GM23338 (cell line): ENCODE measurements at regions not wholly inside any gene's neighbourhood (a gene's known extent, or its start where the extent isn't known, plus 50 kb on each side); places are given as distances from the start of the nearest gene placed in this dataset.

ENCODE experiments used
- ATAC-seq: fragments of 200-7000 bp; cut with Tn5 transposase; 3 replicates; pipeline ENCODE4 v1.9.1; 2020
- DNase-seq: peaks from one replicate; pipeline ENCODE4 v3.0.0-alpha.2; 2015; ENCODE audit warnings: low spot score
- H2AFZ ChIP-seq: fragments of 200-600 bp; sonication (generic); 2 replicates; pipeline ENCODE4 v1.8.0; 2016; ENCODE audit warnings: antibody characterized with exemption, mild to moderate bottlenecking, moderate library complexity
- H3F3A ChIP-seq: fragments of 200-600 bp; sonication (generic); replicated peaks from 2 replicates; pipeline ENCODE4 v1.8.0; 2017; ENCODE audit warnings: antibody characterized with exemption, mixed run types, low read depth
- H3K27ac ChIP-seq: fragments of 200-600 bp; sonication (generic); 2 replicates; pipeline ENCODE4 v1.6.1; 2016; ENCODE audit warnings: low read depth
- H3K27me3 ChIP-seq: fragments of 200-600 bp; sonication (generic); 2 replicates; pipeline ENCODE4 v1.8.0; 2016; ENCODE audit warnings: mild to moderate bottlenecking, mixed run types, moderate library complexity; ENCODE audit not compliant: insufficient read depth
- H3K36me3 ChIP-seq: fragments of 200-600 bp; sonication (generic); 2 replicates; pipeline ENCODE4 v1.8.0; 2016; ENCODE audit warnings: mild to moderate bottlenecking; ENCODE audit not compliant: insufficient read depth
- H3K4me1 ChIP-seq: fragments of 200-600 bp; sonication (generic); 2 replicates; pipeline ENCODE4 v1.8.0; 2016; ENCODE audit warnings: mild to moderate bottlenecking, moderate library complexity; ENCODE audit not compliant: insufficient read depth
- H3K4me2 ChIP-seq: fragments of 200-600 bp; sonication (generic); 2 replicates; pipeline ENCODE4 v1.7.1; 2017; ENCODE audit warnings: mixed run types
- H3K4me3 ChIP-seq: fragments of 200-600 bp; sonication (generic); 2 replicates; pipeline ENCODE4 v1.6.1; 2016; ENCODE audit warnings: mixed run types
- H3K79me2 ChIP-seq: fragments of 200-600 bp; sonication (generic); replicated peaks from 2 replicates; pipeline ENCODE4 v1.8.0; 2017; ENCODE audit warnings: mild to moderate bottlenecking; ENCODE audit not compliant: insufficient read depth
- H3K9me2 ChIP-seq: fragments of 200-600 bp; sonication (generic); 2 replicates; pipeline ENCODE4 v1.8.0; 2017; ENCODE audit not compliant: insufficient read depth
- H4K20me1 ChIP-seq: fragments of 200-600 bp; sonication (generic); replicated peaks from 2 replicates; pipeline ENCODE4 v1.8.0; 2017; ENCODE audit warnings: mild to moderate bottlenecking; ENCODE audit not compliant: insufficient read depth
- H3K27ac Mint-ChIP-seq: 2 replicates; pipeline ENCODE4 v1.8.0; 2020; ENCODE audit warnings: inconsistent platforms, mild to moderate bottlenecking, moderate library complexity, mixed read lengths
- H3K27me3 Mint-ChIP-seq: 3 replicates; pipeline ENCODE4 v1.8.0; 2022; ENCODE audit warnings: low read depth, mild to moderate bottlenecking, moderate library complexity, mixed read lengths, inconsistent platforms; ENCODE audit not compliant: insufficient read depth, poor library complexity
- H3K36me3 Mint-ChIP-seq: 3 replicates; pipeline ENCODE4 v1.8.0; 2021; ENCODE audit warnings: low read depth, mild to moderate bottlenecking, inconsistent platforms, moderate library complexity, mixed read lengths
- H3K4me1 Mint-ChIP-seq: 3 replicates; pipeline ENCODE4 v1.8.0; 2020; ENCODE audit warnings: mild to moderate bottlenecking, inconsistent platforms, mixed read lengths
- H3K4me3 Mint-ChIP-seq: 3 replicates; pipeline ENCODE4 v1.8.0; 2021; ENCODE audit warnings: moderate library complexity, mild to moderate bottlenecking, inconsistent platforms, mixed read lengths
- H3K9me3 Mint-ChIP-seq: 3 replicates; pipeline ENCODE4 v1.8.0; 2020; ENCODE audit warnings: moderate library complexity, mild to moderate bottlenecking, inconsistent platforms, mixed read lengths
- CREB1 ChIP-seq: fragments of 250-450 bp; sonication (Bioruptor Pico); IDR thresholded peaks from 2 replicates; pipeline ENCODE4 v1.5.0; 2020; ENCODE audit warnings: low read depth, mild to moderate bottlenecking, moderate library complexity
- CTCF ChIP-seq, 2 experiments: fragments of 200-600 bp in 1 of 2; sonication (generic) in 1 of 2; conservative IDR thresholded peaks; 2 replicates each; pipeline versions ENCODE4 v1.5.1 to v1.6.1; 2016 to 2017; ENCODE audit warnings: antibody characterized with exemption in 2 of 2, low read depth in 2 of 2, mild to moderate bottlenecking in 2 of 2, moderate library complexity in 1 of 2
- ETS1 ChIP-seq: IDR thresholded peaks from 2 replicates; pipeline ENCODE4 v1.6.1; 2016; ENCODE audit warnings: antibody characterized with exemption
- EZH2 ChIP-seq: fragments of 200-600 bp; sonication (generic); IDR thresholded peaks from one replicate; pipeline ENCODE4 v1.8.0; 2017; ENCODE audit warnings: antibody characterized with exemption, mild to moderate bottlenecking, low read depth; ENCODE audit not compliant: unreplicated experiment
- EZH2phosphoT487 ChIP-seq: fragments of 200-600 bp; sonication (generic); IDR thresholded peaks from one replicate; pipeline ENCODE4 v1.8.1; 2018; ENCODE audit warnings: antibody characterized with exemption; ENCODE audit not compliant: unreplicated experiment
- JUNB ChIP-seq: IDR thresholded peaks from one replicate; pipeline ENCODE4 v1.6.1; 2016; ENCODE audit warnings: antibody characterized with exemption; ENCODE audit not compliant: unreplicated experiment
- NANOG ChIP-seq: IDR thresholded peaks from 2 replicates; pipeline ENCODE4 v1.6.1; 2016; ENCODE audit warnings: antibody characterized with exemption, borderline replicate concordance
- POLR2AphosphoS5 ChIP-seq: IDR thresholded peaks from 2 replicates; pipeline ENCODE4 v1.6.1; 2016; ENCODE audit warnings: antibody characterized with exemption, low read depth
- STAT1 ChIP-seq: IDR thresholded peaks from one replicate; pipeline ENCODE4 v1.6.1; 2016; ENCODE audit warnings: antibody characterized with exemption; ENCODE audit not compliant: unreplicated experiment
- ZNF114 ChIP-seq: fragments of 250-450 bp; sonication (Bioruptor Pico); IDR thresholded peaks from 2 replicates; pipeline ENCODE4 v1.5.0; 2020; ENCODE audit warnings: mild to moderate bottlenecking, moderate library complexity
- ZNF331 ChIP-seq: fragments of 250-450 bp; sonication (Bioruptor Pico); IDR thresholded peaks from 2 replicates; pipeline ENCODE4 v1.5.0; 2020; ENCODE audit warnings: low read depth, mild to moderate bottlenecking, moderate library complexity
- ZNF462 ChIP-seq: fragments of 250-450 bp; sonication (Bioruptor Pico); IDR thresholded peaks from 2 replicates; pipeline ENCODE4 v1.5.0; 2020; ENCODE audit warnings: mild to moderate bottlenecking, moderate library complexity
- TF ChIP-seq, protein P1 (sequence below): IDR thresholded peaks from one replicate; pipeline ENCODE4 v1.6.1; 2018; ENCODE audit warnings: antibody characterized with exemption; ENCODE audit not compliant: unreplicated experiment

DNA sequence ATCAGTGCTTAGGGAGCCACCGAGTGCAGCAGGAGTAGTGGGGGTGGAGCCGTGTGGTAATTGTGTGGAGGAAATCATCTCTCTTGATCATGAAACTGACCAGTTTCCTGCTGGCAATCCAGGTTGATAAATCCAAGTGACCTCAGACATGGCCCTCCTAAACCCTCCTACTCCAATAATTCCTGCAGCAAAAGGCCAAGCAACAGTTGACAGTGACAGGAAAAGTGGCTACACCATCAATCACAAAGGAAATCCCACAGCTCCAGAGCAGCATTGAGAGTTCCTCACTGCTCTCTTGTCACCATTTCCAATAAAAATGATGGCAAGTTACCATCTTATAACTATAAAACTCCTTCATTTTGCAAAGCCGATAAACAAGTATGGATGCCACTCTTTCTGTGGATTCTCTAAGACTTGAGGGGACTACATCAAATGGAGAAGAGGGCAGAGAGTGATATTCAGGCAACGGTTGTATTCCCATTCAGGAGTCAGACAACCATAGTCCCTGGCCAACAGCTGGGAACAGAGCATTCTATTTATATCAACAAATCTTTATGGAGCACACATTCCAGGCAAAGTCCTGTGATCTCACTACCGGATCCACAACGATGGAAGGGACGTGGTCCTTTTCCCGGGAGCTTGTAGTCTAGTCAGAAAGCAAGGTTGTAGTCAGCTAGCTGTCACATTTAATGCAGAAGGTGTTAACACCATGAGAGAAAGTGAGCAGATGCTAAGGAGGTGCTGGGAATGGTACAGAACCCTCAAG is 312.5 kb upstream of the CTNNB1 start:
- no peaks in the 10 kb centered on the region for H3K36me3 Mint-ChIP-seq
- Histone ChIP-seq H3F3A (no peaks in the 10 kb centered on the region), H3K27me3 (no peaks in the 10 kb centered on the region), H3K4me3 (no peak overlapping the region), H2AFZ (no peak overlapping the region), H3K9me2 (0 out of 2 replicates have a peak, but pooled peaks cover 4% of the 10 kb centered on the region), H3K79me2 (no peaks in the 10 kb centered on the region), H4K20me1 (no peaks in the 10 kb centered on the region), H3K4me1 (no peaks in the 10 kb centered on the region), H3K27ac (no peak overlapping the region), H3K4me2 (no peak overlapping the region), H3K36me3 (no peaks in the 10 kb centered on the region)
- H3K4me1 Mint-ChIP-seq = peaks cover 8% of the 10 kb centered on the region; the same call in 2 of the 3 replicates
- H3K27me3 Mint-ChIP-seq = no peaks in the 10 kb centered on the region
- no peak overlapping the region for H3K4me3 Mint-ChIP-seq
- no peak overlapping the region for H3K27ac Mint-ChIP-seq
- DNase-seq (no peak), ATAC-seq (no peak)
- TF ChIP-seq, protein P1, sequence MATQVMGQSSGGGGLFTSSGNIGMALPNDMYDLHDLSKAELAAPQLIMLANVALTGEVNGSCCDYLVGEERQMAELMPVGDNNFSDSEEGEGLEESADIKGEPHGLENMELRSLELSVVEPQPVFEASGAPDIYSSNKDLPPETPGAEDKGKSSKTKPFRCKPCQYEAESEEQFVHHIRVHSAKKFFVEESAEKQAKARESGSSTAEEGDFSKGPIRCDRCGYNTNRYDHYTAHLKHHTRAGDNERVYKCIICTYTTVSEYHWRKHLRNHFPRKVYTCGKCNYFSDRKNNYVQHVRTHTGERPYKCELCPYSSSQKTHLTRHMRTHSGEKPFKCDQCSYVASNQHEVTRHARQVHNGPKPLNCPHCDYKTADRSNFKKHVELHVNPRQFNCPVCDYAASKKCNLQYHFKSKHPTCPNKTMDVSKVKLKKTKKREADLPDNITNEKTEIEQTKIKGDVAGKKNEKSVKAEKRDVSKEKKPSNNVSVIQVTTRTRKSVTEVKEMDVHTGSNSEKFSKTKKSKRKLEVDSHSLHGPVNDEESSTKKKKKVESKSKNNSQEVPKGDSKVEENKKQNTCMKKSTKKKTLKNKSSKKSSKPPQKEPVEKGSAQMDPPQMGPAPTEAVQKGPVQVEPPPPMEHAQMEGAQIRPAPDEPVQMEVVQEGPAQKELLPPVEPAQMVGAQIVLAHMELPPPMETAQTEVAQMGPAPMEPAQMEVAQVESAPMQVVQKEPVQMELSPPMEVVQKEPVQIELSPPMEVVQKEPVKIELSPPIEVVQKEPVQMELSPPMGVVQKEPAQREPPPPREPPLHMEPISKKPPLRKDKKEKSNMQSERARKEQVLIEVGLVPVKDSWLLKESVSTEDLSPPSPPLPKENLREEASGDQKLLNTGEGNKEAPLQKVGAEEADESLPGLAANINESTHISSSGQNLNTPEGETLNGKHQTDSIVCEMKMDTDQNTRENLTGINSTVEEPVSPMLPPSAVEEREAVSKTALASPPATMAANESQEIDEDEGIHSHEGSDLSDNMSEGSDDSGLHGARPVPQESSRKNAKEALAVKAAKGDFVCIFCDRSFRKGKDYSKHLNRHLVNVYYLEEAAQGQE = no peak
- TF ChIP-seq CREB1 (CRISPR knock-in tag) (no peak), EZH2phosphoT487 (no peak), CTCF (conservative IDR thresholded peaks at IDR 0.05; ENCODE audit: low read depth in 2 of 2) (no peak), JUNB (no peak), ETS1 (no peak), EZH2 (no peak), NANOG (no peak), ZNF331 (CRISPR knock-in tag) (no peak), STAT1 (no peak), POLR2AphosphoS5 (no peak), ZNF462 (CRISPR knock-in tag) (no peak), ZNF114 (CRISPR knock-in tag) (no peak)
- no peaks in the 10 kb centered on the region for H3K9me3 Mint-ChIP-seq
